GM21786 (cell line): ENCODE measurements at regions not wholly inside any gene's neighbourhood (a gene's known extent, or its start where the extent isn't known, plus 50 kb on each side); places are given as distances from the start of the nearest gene placed in this dataset.

Source experiments
- ATAC-seq: cut with Tn5 transposase; IDR thresholded peaks from one replicate; pipeline ENCODE4 v1.9.1; 2021; ENCODE audit not compliant: unreplicated experiment

DNA sequence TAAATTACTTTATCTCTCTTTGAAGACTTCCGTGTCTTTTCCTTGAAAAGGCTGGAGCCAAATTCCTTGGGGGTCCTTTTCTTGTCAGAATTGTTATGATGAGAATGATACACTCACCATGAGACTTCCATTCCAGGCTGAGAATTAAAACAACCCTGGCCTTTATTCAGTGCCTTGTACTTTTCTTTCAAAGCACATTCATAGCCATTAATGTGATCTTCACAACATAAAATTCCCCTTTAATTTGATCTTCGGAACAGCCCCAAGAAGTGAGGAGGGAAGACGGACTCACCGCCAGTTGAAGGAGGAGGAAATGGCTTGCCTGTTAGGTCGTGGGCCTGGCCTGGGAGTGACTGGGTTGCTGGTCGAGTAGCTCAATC is 127.3 kb downstream of the DDX1 start:
- no peak for ATAC-seq

DNA sequence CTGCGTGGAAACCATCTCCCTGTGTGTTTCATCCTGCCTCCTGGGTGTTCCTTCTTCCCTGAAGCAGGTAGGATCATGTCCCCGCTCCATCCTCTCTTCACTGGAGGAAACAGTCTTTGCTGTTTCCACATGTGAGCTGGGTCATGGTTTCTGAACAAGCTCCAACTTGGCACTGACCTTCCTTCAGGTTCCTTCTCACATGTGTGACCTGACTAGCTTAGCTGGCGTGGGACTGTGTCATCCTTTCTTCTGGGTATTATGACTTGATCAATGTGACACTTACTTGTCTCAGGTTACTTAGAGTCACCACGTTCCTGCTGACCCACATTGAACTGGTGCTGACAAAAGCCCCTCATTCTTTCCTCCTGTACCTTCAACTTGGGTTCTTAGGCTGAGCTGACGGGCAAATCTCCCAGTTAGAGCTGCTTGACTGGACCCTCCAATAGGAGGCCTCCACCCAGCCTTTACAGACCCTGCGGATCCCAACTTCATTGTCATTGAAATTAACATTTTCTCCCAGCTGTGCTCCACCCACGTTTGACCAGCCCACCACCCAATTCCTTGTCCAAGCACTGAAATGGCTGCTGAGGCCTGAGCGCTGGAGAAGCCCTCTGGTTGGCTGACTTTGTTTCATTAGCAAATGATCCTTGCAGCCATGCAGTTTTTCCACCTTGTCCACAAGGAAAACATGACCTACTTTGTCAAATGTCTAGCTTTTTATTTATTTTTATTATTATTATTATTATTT is 128.1 kb downstream of the DDX1 start:
- ATAC-seq = no peak

DNA sequence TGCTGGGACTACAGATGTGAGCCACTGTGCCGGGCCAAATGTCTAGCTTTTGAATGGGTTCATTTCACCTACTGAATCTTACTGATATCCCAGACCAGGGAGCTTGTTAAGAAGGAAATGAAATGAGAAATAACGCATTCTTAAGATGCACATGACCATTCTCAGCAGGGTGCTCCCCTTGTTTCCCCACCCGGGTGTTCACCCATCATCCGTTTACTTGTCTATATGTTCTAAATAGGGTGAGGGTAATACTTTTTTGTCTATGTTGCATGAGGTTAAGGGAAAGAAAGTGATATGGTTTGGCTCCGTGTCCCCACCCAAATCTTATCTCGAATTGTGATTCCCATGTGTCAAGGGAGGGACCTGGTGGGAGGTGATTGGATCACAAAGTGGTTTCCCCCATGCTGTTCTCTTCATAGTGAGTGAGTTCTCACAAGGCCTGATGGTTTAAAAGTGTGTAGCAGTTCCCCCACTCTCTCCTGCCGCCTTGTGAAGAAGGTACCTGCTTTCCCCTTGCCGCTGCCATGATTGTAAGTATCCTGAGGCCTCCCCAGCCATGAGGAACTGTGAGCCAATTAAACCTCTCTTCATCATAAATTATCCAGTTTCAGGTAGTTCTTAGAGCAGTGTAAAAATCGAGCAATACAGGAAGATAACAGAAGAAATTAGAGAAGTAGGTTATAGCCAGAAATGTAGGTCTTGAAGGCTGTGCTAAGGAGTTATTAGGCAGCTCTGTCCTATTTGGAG is 129.1 kb downstream of the DDX1 start:
- no peak for ATAC-seq

DNA sequence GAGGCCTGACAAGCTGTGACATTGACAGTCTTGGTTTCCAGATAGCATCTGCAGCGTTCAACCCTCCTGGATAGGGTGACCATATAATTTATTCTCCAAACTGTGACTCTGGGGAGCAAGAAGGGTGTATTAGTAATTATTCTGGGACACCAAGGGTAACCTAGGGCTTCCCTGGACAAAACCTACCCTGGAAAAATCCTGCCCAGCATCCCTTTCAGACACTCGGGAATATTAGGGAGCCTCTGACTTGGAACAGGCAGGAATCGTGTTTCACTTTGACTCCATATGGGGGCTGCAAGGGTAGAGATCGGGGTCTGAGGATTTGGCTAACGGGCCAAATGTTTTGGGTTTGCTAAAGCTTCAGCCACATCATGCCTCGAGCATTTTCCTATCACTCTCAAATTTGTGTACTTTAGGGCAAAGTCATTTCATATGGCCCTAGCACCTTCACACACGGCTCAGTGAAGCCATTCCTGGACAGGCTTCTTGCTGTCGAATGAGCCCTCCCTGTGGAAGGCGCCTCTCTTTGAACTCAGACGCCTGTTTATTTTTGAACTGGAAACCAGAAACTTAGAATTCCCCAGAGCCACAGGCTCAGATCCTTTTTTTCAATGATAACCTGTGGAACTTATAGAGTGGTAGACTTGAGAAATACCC is 129.9 kb downstream of the DDX1 start:
- no peak for ATAC-seq

DNA sequence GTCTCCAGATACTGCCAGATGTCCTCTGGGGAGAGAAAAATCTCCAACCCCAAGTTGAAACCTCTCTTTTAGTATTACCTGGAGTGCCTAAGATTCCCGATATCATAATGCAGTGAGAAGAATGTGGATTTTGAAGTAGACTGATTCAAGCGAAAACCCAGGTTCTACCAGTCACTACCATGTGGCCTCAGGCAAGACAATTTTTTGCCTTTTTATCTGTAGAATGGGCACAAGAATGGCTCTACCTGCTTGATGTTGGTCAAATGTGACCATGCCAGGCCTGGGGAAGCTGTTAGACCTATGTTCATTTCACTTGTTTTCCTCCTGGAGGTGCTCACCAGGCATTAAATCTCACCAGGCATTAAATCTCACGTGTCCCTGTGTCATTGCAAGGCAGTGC is 131.3 kb downstream of the DDX1 start:
- ATAC-seq = no peak

DNA sequence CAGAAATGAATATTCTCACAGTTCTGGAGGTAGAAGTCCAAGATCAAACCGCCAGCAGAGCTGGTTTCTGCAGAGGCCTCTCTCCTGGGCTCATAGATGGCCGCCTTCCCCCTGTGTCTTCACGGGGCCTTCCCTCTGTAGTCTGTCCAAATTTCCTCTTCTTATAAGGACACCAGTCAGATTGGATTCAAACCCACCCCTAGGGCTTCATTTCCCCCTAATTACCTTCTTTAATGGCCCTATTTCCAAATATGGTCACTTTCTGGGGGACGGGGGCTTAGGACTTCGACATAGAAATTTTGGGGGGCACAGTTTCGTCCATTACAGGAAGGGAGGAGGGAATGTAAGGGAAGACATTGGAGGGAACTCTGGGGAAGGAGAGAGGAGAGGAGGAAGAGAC is 132.6 kb downstream of the DDX1 start:
- no peak for ATAC-seq

DNA sequence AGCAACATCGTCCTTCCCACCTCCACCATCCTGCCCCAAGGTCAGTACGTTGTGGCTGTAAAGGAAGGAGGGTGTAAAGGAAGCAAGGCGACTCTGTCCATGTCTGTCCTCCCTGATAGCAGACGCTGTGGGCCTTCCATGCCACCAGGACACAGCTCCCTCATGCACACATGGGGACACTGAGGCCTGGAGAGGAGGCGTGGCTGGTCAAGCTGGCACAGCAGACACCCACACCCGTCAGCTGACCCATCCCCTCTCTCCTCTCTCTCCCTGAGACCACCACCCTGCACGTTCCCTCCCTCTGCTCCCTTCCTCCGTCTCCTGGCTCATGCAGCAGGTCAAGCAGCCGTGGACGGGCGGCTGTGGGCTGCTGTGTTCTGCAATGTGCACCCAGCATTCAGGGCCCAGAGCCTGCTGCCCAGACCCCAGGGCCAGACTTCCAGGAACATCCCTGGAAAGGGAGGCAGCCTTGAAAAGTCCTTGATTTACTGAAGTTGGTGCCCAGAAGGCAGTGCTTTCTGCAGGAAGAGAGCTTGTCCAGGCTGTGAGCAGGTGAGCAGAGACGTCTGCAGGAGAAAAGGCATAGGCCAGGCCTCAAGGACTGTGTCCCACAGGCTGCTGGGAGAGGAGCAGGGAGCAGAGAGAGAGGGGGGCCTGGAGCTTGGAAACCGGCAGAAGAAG is 133.6 kb downstream of the DDX1 start:
- ATAC-seq = no peak

DNA sequence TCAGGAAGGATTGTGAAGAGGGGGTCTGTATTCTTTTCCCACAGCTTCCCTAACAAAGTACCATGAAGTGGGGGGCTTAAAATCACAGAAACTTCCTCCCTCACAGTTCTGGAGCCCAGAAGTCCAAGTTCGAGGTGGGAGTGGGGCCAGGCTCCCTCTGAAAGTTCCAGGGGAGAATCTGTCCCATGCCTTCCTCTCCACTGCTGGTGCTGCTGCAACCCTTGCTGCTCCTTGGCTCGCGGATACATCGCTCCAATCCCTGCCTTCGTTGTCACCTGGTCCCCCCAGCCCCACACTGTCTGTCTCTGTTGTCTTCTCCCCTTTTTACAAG is 134.1 kb downstream of the DDX1 start:
- ATAC-seq = no peak

DNA sequence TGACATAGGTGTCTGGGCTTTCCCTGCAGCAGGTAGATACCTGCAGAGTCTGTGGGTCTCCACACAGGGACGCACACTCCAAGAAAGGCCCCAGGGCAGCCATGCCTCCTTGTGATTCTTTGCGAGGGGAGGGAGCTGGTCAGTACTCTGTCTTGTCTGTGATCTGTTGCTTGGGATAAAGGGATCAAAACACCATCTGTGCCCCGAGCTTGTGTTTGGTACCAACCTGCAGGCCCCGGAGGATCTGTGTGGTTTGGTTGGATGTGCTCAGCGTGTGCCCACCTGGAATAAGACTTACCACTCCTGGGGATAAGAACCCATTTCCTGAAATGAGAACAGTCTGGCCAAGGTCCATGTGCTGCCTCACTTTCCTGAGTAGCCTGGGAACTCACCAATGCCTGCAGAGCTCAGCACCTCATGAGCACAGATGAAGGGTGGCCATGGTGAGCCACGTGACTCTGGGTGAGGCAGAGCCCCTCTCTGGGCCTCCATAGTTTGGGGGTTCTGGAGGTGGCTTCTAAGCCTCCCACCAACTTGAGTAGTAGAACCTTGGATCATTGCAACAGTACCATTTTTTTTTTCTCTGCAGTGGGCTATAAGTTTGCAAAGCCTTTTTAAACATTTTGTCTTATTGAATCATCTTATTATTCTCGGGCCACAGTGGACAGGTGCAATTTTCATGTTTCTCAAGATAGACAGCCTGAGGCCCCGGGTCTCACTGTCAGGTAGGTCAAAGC is 134.8 kb downstream of the DDX1 start:
- no peak for ATAC-seq

DNA sequence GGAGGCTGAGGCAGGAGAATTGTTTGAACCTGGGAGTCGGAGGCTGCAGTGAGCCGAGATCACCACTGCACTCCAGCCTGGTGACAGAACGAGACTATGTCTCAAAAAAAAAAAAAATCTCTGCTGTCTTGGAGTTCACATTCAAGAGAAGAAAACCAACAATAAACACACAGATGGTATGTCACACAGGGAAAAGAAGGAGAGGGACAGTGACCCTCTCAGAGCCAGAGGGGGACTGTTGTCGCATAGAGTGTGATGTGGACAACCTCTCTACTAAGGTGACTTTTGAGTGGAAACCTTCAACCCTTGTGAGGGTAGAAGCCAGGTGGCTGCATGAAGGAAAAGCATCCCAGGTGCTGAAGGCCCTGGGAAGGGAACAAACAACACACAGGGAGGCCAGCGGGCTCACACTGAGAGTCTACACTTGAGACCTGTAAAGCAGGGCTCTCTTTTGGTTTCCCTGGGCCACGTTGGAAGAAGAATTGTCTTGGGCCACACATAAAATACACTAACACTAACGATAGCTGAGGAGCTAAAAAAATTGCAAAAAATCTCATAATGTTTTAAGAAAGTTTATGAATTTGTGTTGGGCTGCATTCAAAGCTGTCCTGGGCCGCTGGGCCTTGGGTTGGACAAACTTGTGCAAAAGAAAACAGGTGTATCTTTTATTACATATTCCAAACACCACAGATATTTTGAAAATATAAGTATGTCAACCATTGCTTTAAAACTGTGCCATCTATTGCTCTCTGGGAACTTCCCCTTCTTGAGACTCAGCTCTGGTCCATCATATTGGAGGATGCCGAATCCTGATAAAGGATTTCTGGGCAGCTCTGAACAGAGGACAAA is 136.0 kb downstream of the DDX1 start:
- no peak for ATAC-seq

DNA sequence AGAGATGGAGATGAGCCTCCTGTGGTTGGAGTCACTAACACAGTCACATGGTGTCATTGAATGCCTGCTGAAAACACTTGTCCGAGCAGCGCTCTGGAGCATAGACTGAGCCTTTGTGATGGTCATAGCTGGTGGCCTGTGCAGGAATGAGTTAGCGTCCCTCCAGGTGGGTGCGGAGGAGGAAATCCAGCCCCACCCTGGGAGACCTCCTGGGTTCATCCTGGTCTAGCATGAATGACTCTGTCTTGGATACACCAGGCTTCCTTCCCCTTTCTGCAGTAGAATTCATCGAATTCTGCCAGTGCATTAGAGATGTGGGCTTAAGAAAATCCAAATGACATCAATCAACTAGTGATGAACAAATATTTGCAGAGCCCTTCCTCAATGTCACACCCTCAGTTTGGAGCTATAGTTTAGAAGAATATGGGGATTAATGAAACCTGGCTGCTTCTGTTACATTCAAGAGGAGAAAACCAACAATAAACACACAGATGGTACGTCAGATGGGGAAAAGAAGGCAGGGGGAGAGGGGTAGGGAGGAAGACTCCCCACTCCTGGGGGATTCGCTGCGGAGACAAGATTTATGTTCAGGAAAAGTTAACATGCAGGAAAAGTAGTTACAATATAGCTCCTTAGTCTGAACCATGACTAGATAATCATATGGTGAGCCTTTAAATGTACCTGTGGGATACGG is 136.7 kb downstream of the DDX1 start:
- ATAC-seq = no peak

DNA sequence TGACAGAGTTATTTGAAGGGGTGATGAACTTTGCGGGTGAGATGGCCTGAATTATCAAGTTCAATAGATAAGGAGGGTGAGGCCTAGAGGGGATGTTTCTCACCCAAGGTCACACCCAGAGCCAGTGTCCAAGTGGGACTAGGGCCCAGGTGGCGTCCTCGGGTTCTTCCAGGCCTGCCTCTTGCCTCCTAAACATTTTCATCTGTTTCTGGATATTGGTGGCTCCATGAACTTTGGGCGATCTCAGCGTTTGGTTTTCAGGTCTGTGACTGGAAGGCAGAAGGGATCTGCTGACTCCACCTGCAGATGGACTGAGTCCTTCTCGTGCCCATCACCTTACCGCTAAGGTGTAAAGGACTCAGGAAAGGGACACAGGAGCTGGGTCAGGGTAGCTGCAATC is 137.3 kb downstream of the DDX1 start:
- ATAC-seq = no peak

DNA sequence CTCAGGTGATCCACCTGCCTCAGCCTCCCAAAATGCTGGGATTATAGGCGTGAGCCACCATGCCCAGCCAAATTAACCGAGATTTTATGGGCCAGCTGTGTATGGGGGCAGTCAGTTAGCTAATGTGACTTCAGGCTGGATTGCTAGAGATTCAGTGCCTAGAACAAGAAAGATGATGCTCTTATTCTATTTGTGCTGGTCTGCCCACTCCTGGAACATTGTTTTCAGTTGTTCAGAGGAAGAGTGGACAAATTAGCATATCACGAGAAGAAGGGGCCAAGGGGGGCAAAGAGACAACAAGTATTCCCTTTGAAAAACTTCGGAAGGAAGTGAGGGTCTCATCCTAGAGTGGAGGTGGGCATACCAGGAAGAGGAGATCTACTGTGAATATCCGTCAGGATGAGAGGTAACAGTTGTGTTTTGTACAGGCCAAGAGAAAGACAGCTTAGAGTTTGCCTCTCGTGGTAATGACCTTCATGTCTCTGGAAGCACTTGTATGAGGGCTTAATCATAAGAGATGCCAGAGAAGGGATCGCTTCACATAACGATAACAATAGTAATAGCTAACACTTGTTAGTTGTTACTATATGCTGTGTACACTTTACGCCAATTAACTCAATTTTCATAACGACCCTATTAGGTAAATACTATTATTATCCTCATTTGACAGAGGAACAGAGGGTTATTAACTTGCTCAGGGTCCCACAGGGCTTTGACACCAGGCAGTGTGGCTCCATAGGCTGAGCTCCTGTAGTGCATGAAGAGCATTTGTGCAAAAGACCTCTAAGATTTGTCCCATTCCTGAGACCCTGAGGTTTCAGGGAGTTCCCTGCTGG is 138.3 kb downstream of the DDX1 start:
- peak; percentile 6 for ATAC-seq

DNA sequence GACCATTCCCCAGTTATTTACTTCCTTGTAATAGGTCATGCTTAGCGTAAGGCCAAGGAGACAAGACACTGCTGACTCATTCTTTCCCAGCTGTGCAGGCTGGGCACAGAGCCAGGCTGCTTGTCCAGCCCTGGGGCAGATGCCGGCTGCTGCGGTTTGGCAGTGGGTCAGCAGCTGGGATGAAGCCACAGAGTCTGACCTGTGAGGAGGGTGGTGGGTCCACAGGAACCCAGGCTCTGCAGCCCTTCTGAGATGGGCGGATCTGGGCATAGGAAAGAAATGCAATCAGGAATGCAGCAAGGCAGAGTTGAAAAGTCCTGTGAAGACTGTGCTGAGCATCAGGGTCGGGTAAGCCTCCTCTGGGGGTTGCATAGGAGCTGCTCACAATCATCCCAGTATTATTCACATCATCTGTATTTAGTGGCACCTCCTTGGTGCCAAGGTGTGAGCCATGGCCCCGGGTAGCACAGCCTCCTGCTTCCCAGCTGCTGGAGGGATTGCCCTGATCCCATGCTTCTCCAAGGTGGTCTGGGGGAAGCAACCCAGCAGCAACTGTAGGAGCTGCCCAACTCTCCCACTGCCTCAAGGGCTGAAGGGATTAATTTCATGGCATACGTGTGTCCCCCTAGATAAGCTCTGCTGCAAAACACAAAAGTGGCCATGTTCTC is 139.0 kb downstream of the DDX1 start:
- peak; percentile 55 for ATAC-seq

DNA sequence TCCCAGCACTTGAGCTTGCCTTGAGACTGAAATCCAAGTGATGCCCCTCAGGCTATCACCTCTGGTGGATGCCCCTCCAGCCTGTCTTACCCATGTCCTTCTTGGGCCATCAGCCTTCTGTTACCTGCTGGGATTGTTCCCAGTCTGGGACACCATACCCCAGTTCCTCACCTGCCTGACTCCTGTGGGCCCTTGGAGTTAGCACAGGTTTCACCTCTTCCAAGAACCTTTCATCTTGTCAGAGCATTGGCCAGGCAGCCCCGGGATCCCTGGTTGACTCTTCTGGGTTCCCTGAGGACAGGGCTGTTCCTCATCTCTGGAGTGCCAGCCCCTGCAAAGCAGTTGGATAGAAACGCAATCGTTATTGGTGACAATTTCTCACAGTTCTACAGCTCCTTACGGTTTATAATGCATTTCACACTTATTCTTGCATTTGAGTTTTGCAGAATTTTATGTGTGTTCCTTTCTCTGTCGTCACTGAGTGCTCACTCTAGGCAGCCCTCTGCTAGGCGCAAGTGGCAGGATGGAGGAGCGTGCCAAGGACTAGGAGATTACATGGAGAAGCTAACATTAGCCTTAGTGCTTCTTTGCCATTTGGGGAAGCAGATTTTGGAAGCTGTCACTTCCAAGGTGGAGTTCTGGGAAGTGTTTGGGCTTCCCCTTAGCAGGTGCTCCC is 139.7 kb downstream of the DDX1 start:
- no peak for ATAC-seq

DNA sequence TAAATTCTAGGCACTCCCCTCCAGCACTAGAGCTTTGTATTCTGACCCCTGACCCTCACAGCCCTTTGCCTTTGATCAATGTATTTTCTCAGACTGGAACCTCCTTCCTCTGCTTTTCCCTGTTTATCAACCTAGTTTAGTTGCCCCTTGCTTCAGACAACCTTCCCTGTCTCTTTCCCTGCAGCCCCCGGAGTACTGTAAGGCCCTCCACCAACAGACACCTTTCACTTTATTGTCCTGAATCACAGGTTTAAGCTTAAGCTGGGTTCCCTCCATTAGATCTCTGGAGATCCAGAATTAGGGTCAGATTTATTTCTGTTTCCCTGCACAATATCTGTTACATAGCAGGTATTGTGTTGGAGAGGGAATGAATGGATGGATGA is 140.2 kb downstream of the DDX1 start:
- no peak for ATAC-seq

DNA sequence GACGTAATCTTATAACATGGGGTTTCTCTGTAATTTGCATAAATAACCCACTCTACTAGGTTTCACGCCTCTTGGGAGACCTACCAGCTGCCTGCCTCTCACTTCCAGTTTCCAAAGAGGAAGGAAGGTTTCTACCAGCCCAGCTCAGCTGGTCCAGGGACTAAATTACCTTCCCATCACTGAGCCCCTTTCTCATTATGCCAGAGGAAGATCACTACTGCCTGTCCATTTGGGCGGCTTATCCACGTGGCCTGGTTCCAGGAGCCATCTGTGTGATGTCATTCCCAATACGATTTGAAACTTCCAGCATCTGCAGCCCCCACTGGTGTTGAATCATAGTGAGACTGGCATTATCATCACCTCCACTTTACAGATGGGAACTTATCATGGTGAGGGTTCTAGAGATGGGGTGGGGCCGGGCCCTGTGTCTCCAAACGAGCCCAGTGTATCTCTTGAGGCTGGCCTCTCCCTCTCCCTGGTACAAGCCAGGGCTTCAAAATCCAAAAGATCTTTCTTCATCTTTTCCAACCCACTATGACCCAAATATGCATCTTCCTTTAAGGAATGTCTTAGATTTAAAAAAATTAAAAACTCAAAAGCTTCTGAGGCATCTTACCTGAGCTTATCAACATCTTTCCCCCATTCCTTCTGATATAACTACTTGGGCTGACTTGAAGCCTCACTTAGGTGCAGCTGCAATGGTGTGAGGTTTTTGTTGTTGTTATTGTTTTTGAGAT is 140.8 kb downstream of the DDX1 start:
- ATAC-seq = peak; percentile 94
